Thyroid gland (tissue), 4 donors: ENCODE measurements at regions not wholly inside any gene's neighbourhood (a gene's known extent, or its start where the extent isn't known, plus 50 kb on each side); places are given as distances from the start of the nearest gene placed in this dataset.

Experiments used
- POLR2A ChIP-seq, 2 donors: fragments of 450-650 bp; IDR thresholded peaks; one replicate each; pipeline ENCODE4 v1.6.1; 2017; ENCODE audit warnings: antibody characterized with exemption in 2 of 2, mild to moderate bottlenecking in 2 of 2, moderate library complexity in 1 of 2
- TF ChIP-seq, protein P1 (sequence below), 6 experiments: fragments of 200-600 bp in 3 of 6; fragments of 450-650 bp in 3 of 6; sonication (generic) in 3 of 6; IDR thresholded peaks; one replicate each; pipeline ENCODE4 v1.5.1; 2016 to 2019; ENCODE audit warnings: antibody characterized with exemption in 6 of 6, mild to moderate bottlenecking in 2 of 6, inconsistent platforms in 1 of 6, moderate library complexity in 1 of 6

DNA sequence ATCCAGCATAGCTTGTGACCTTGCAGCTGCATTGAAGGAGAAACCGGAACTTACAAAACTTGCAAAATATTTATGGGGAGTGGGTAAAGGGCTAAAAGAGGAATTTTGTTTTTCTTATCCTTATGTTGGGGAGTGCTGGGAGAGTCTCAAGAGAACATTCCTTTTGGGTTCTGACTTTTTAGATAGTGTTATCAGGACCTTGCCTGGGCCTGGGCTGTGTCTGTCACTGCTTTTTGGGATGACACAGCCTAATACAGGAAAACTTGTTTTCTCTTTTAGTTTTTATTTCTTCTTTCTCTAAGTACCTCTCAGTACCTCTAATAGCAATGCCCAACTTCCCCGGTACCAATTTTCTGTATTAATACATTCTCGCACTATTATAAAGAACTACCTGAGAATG is 850.6 kb downstream of the RPS29 start:
- TF ChIP-seq POLR2A (IDR thresholded peaks at IDR 0.05) = no peak
- TF ChIP-seq, protein P1, sequence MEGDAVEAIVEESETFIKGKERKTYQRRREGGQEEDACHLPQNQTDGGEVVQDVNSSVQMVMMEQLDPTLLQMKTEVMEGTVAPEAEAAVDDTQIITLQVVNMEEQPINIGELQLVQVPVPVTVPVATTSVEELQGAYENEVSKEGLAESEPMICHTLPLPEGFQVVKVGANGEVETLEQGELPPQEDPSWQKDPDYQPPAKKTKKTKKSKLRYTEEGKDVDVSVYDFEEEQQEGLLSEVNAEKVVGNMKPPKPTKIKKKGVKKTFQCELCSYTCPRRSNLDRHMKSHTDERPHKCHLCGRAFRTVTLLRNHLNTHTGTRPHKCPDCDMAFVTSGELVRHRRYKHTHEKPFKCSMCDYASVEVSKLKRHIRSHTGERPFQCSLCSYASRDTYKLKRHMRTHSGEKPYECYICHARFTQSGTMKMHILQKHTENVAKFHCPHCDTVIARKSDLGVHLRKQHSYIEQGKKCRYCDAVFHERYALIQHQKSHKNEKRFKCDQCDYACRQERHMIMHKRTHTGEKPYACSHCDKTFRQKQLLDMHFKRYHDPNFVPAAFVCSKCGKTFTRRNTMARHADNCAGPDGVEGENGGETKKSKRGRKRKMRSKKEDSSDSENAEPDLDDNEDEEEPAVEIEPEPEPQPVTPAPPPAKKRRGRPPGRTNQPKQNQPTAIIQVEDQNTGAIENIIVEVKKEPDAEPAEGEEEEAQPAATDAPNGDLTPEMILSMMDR (IDR thresholded peaks at IDR 0.05) = no peak
